ENCODE measurements at regions not wholly inside any gene's neighbourhood (a gene's known extent, or its start where the extent isn't known, plus 50 kb on each side); places are given as distances from the start of the nearest gene placed in this dataset.
"Not testable (repeated sequence)": the region's sequence is repeated elsewhere in the genome, so short reads cannot be mapped to it uniquely, and the experiment has no call there.

DNA sequence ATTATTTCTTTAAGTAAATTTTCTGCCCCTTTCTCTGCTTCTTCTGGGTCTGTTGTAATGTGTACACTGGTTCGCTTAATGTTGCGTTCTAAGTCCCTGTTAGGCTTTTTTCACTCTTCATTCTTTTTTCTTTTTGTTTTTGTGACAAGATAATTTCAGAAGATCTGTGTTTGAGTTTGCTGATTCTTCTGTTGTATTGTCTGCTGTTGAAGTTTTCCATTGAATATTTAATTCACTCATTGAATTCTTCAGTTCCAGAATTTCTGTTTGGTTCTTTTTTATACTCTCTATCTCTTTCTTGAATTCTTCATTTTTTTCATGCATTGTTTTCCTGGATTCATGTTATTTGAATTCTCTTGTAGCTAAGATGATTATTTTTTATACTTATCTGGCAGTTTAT, 66.3 kb upstream of the NUDT6 start:
- no peak for TF ChIP-seq CTCF (IDR thresholded peaks at IDR 0.05; ENCODE audit: unreplicated experiment)
- no peak overlapping the region for H3K27ac Mint-ChIP-seq
- H3K36me3 Mint-ChIP-seq: peaks cover 55% of the 10 kb centered on the region
- H3K4me1 Mint-ChIP-seq: no peaks in the 10 kb centered on the region
- no peak for DNase-seq (ENCODE audit: low spot score in 2 of 2, unreplicated experiment in 2 of 2)
- H3K27me3 Mint-ChIP-seq (ENCODE audit: low read depth): no peaks in the 10 kb centered on the region
- H3K4me3 Mint-ChIP-seq: no peak overlapping the region
- H3K9me3 Mint-ChIP-seq: peaks cover 53% of the 10 kb centered on the region

DNA sequence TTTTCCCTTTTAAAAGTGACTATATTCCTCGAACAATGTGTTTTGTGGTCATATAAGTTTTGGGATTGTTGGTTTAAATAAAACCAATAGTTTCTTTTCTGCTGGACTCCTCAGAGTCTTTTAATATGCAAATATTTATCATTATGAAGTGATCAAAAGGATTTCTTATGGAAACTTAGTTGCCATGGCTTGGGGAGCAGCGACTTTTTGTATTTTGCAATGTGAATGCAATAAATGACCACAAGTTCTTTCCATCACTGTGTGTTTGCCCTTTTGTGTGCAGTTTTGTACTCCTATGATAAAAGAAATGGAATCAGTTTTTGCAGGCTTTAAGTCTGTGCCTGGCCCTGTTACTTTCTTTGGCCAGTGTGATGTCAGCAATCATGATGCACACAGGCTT, 68.5 kb upstream of the NUDT6 start:
- Mint-ChIP-seq H3K4me1 (no peaks in the 10 kb centered on the region), H3K9me3 (peaks cover 35% of the 10 kb centered on the region), H3K4me3 (no peak overlapping the region), H3K27ac (no peak overlapping the region), H3K36me3 (peaks cover 36% of the 10 kb centered on the region), H3K27me3 (ENCODE audit: low read depth) (no peaks in the 10 kb centered on the region)
- no peak for DNase-seq (ENCODE audit: low spot score in 2 of 2, unreplicated experiment in 2 of 2)
- TF ChIP-seq CTCF (IDR thresholded peaks at IDR 0.05; ENCODE audit: unreplicated experiment): no peak

DNA sequence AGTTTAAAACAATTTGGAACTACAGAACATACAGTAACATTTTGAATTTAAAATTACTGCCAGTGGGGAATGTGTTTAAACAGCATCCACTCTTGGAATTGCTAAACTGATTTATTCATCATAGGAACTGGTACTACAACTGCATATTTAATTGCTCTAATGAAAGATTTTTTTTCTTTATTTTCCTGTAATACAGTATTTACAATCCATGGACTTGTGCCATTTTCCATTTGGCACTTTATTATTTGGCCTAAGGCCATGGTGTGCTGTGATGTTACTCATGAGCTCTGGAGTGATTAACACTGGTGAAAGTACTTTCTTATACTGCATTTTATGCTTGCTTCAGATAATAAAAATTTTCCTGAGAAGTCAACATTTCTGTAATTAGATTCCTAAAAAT, 69.7 kb upstream of the NUDT6 start:
- no peak for DNase-seq (ENCODE audit: low spot score in 2 of 2, unreplicated experiment in 2 of 2)
- Mint-ChIP-seq H3K4me3 (no peak overlapping the region), H3K4me1 (no peaks in the 10 kb centered on the region), H3K27me3 (ENCODE audit: low read depth) (no peaks in the 10 kb centered on the region), H3K9me3 (peaks cover 24% of the 10 kb centered on the region), H3K36me3 (peaks cover 29% of the 10 kb centered on the region), H3K27ac (no peak overlapping the region)
- no peak for TF ChIP-seq CTCF (IDR thresholded peaks at IDR 0.05; ENCODE audit: unreplicated experiment)

DNA sequence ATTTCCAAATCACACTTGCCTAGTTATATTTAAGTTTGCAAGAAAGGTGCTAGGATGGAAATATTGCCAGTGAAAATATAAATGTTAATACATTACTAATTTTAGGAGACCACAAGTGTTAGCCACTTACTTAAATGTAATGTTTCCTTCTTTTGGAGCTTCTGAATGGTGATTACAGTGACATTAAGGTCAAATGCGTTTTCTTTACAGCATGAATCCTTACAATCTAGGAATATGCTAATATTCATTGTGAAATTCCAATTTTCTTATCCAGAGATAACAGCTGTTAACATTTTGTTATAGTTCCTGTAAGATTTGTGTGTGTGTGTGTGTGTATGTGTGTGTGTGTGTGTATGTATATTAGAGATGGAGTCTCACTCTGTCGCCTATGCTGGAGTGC, 70.2 kb upstream of the NUDT6 start:
- Mint-ChIP-seq H3K4me1 (no peaks in the 10 kb centered on the region), H3K27ac (no peak overlapping the region), H3K9me3 (peaks cover 22% of the 10 kb centered on the region), H3K4me3 (no peak overlapping the region), H3K27me3 (ENCODE audit: low read depth) (no peaks in the 10 kb centered on the region), H3K36me3 (peaks cover 26% of the 10 kb centered on the region)
- no peak for DNase-seq (ENCODE audit: low spot score in 2 of 2, unreplicated experiment in 2 of 2)
- TF ChIP-seq CTCF (IDR thresholded peaks at IDR 0.05; ENCODE audit: unreplicated experiment): no peak

DNA sequence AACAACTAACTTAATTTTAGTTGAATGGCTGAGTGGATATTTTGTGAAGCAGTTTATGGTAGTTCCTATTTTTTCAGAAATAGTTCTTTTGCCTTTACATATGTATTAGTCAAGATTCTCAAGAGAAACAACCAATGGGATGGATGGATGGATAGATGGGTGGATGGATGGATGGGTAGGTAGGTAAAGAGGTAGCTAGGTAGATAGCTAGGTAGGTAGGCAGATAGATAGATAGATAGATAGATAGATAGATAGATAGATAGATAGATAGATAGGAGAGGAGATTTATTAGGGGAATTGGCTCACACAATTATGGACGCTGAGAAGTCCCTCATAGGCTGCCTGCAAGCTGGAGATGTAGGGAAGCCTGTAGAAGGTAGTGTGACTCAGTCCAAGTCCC, 74.0 kb upstream of the NUDT6 start:
- no peak overlapping the region for H3K27ac Mint-ChIP-seq
- peaks cover 16% of the 10 kb centered on the region for H3K36me3 Mint-ChIP-seq
- H3K4me1 Mint-ChIP-seq: no peaks in the 10 kb centered on the region
- H3K4me3 Mint-ChIP-seq: no peak overlapping the region
- H3K9me3 Mint-ChIP-seq: peaks cover 10% of the 10 kb centered on the region
- H3K27me3 Mint-ChIP-seq (ENCODE audit: low read depth): no peaks in the 10 kb centered on the region
- no peak for TF ChIP-seq CTCF (IDR thresholded peaks at IDR 0.05; ENCODE audit: unreplicated experiment)
- DNase-seq (ENCODE audit: low spot score in 2 of 2, unreplicated experiment in 2 of 2): no peak

DNA sequence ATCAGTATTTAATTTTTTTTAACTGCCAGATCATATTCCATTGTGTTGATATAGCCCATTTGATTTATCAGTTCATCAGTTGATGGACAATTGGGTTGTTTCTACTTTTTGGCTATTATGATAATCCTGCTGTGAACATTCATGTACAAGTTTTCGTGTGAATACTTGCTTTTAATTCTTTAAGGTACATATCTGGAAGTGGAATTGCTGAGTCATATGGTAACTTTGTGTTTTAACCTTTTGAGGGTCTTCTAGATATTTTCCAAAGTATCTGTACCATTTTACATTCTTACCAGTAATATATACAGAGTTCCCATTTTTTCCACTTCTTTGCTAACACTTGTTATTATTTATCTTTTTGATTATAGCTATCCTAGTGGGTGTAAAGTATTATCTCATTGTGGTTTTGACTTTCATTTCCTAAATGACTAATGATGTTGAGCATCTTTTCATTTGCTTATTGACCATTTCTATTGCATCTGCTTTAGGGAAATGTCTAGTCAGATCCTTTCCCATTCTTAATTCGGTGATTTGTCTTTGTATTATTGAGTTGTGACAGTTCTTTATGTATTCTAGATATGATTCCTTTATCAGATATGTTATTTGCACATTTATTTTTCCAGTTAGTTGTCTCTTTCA, 75.2 kb upstream of the NUDT6 start:
- H3K27me3 Mint-ChIP-seq (ENCODE audit: low read depth): no peaks in the 10 kb centered on the region
- TF ChIP-seq CTCF (IDR thresholded peaks at IDR 0.05; ENCODE audit: unreplicated experiment): no peak
- no peaks in the 10 kb centered on the region for H3K4me1 Mint-ChIP-seq
- peaks cover 11% of the 10 kb centered on the region for H3K9me3 Mint-ChIP-seq
- H3K36me3 Mint-ChIP-seq: peaks cover 17% of the 10 kb centered on the region
- H3K27ac Mint-ChIP-seq: no peak overlapping the region
- DNase-seq (ENCODE audit: low spot score in 2 of 2, unreplicated experiment in 2 of 2): no peak
- no peak overlapping the region for H3K4me3 Mint-ChIP-seq

- H3K9me3 Mint-ChIP-seq: peaks cover 35% of the 10 kb centered on the region
- H3K36me3 Mint-ChIP-seq: peaks cover 47% of the 10 kb centered on the region
Measured at GRCh38 chr4:123004079-123004478, 81.7 kb upstream of the NUDT6 start.

DNA sequence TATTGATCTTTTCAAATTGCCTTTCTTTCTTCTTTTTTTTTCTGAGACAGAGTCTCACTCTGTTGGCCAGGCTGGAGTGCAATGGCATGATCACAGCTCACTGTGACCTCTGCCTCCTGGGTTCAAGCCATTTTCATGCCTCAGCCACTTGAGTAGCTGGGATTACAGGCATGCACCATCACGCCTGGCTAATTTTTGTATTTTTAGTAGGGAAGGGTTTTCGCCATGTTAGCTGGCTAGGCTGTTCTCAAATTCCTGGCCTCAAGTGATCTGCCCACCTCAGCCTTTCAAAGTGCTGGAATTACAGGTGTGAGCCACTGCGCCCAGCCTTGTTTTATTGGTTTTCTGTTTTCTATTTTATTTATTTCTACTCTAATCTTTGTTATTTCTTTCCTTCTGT, 82.7 kb upstream of the NUDT6 start:
- H3K27ac Mint-ChIP-seq; H3K4me1 Mint-ChIP-seq; H3K27me3 Mint-ChIP-seq (ENCODE audit: low read depth); H3K4me3 Mint-ChIP-seq; DNase-seq (ENCODE audit: low spot score in 2 of 2, unreplicated experiment in 2 of 2): not testable (repeated sequence)
- H3K9me3 Mint-ChIP-seq: peaks cover 35% of the 10 kb centered on the region
- H3K36me3 Mint-ChIP-seq: peaks cover 51% of the 10 kb centered on the region

More at GRCh38 chr4:123004079-123004478, 81.7 kb upstream of the NUDT6 start:
- not testable (repeated sequence) for H3K27me3 Mint-ChIP-seq (ENCODE audit: low read depth); H3K4me3 Mint-ChIP-seq; H3K27ac Mint-ChIP-seq; DNase-seq (ENCODE audit: low spot score in 2 of 2, unreplicated experiment in 2 of 2); H3K4me1 Mint-ChIP-seq

All from mesothelial cell of epicardium (in vitro differentiated cells).